Heart right ventricle (tissue), 16 donors: ENCODE measurements at regions not wholly inside any gene's neighbourhood (a gene's known extent, or its start where the extent isn't known, plus 50 kb on each side); places are given as distances from the start of the nearest gene placed in this dataset.

Source experiments
- ATAC-seq, 8 donors: fragments of 200-7000 bp; cut with Tn5 transposase; one replicate each; pipeline ENCODE4 v1.9.1; 2020; ENCODE audit warnings: mild to moderate bottlenecking in 8 of 8, moderate library complexity in 8 of 8, moderate number of reproducible peaks in 1 of 8
- DNase-seq, 2 donors: peaks; one replicate each; pipeline ENCODE4 v3.0.0-alpha.2; 2020
- H3K27ac ChIP-seq, 10 donors: fragments of 200-600 bp; sonication (generic) in 2 of 10; one replicate each; pipeline versions ENCODE4 v1.5.0 to v1.8.0; 2020 to 2022; ENCODE audit warnings: mild to moderate bottlenecking in 3 of 10
- H3K27me3 ChIP-seq, 7 donors: fragments of 200-600 bp; one replicate each; pipeline ENCODE4 v1.8.0; 2021 to 2022; ENCODE audit warnings: mild to moderate bottlenecking in 2 of 7
- H3K36me3 ChIP-seq, 9 donors: fragments of 200-600 bp; sonication (generic) in 1 of 9; one replicate each; pipeline versions ENCODE4 v1.5.0 to v1.8.0; 2020 to 2022; ENCODE audit warnings: mild to moderate bottlenecking in 2 of 9
- H3K4me1 ChIP-seq, 9 donors: fragments of 200-600 bp; sonication (generic) in 1 of 9; one replicate each; pipeline versions ENCODE4 v1.5.0 to v1.8.0; 2020 to 2022; ENCODE audit warnings: mild to moderate bottlenecking in 4 of 9
- H3K4me3 ChIP-seq, 10 donors: fragments of 200-600 bp; sonication (generic) in 2 of 10; one replicate each; pipeline versions ENCODE4 v1.5.0 to v1.8.0; 2020 to 2022; ENCODE audit warnings: mild to moderate bottlenecking in 7 of 10, moderate library complexity in 2 of 10
- H3K9me3 ChIP-seq, 11 donors: fragments of 200-600 bp in 10 of 11; sonication (generic) in 2 of 11; one replicate each; pipeline versions ENCODE4 v1.5.0 to v1.8.0; 2013 to 2022; ENCODE audit warnings: mild to moderate bottlenecking in 2 of 11, control low read depth in 1 of 11, moderate library complexity in 1 of 11
- WGBS, 2 donors: extraction: QIAGEN DNeasy Blood & Tissue Kit; methylation state at CpG; one replicate each; pipeline ENCODE4 v1.1.7; 2013; ENCODE audit warnings: inconsistent platforms in 1 of 2; 5-methylcytosine and 5-hydroxymethylcytosine counted together
- intact Hi-C, 10 donors: fragments of 100-400 bp; cut with DNase I; formaldehyde crosslinking; loops; one replicate each; pipeline versions ENCODE4 v1.11.1 to v1.14.2; 2022
- TF ChIP-seq, protein P1 (sequence below), 9 donors: fragments of 200-600 bp; sonication (generic) in 2 of 9; IDR thresholded peaks; one replicate each; pipeline versions ENCODE4 v1.5.0 to v1.8.0; 2021 to 2022; ENCODE audit warnings: antibody characterized with exemption in 9 of 9, mild to moderate bottlenecking in 5 of 9, moderate library complexity in 1 of 9
- donor health status: Arrhythmogenic right ventricular cardiomyopathy.
- donor health status: ischemic (EF 13 %, LVEDD 7.1; RV severe dilation, severe dysfunction).
- donor health status: healthy with polysubstance abuse.
- donor health status: DM: no; HTN: yes; CAD: no.
- donor health status: DM: no; HTN: no; CAD: no.
- donor health status: ischemic (EF 25% LVEDD 6.9; RV normal size, moderate dysfunction).
- donor health status: ischemic (EF 25% LVEDD 5.7; RV mildly dilated, moderate dysfunction).
- donor health status: healthy.
- donor health status: DM: yes; HTN: yes; CAD: no.
- donor health status: Ischemic cardiomyopathy.
- donor health status: ischemic (EF 35%, LVEDD 5.7; RV mildly dilated, moderate dysfunction).
- donor health status: nonischemic (EF 11% LVEDD 7.7; RV severe dilation, severe dysfunction).
- donor health status: DM: yes; HTN: yes; CAD: no.
- donor health status: PGD.
- donor health status: ischemic (EF 29% LVEDD 5.4; RV normal size, mild dysfunction).
- donor health status: nonischemic (EF 23%, LVEDD 6.1; RV moderate dilation, normal function).

DNA sequence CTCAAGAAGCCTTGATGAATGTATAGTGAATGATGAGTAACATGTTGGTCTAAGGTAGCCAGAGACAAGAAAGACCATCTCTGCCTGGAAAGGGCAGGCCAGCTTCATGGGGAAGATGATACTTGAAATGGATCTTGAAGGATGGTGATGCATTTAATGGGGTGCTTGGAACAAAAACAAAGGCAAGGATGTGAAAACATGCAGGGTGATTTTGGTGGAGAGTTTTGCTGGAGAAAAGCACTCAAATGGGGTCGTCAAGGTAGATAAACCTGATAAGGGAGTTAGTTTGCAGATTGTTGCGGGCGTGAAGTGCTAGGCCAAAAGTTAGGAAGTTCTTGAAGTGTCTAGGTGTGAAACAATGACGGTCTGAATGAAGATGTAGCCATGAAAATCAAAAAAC lies 205.4 kb downstream of the HLX start:
- WGBS, 2 donors = 79 to 83% methylated on average over 4 of the region's 4 CpGs
- H3K4me3 ChIP-seq = no peak overlapping the region
- no peaks in the 10 kb centered on the region for H3K36me3 ChIP-seq
- H3K4me1 ChIP-seq = peaks cover 0 to 3% (median 0%) of the 10 kb centered on the region in 9 donors
- H3K27me3 ChIP-seq = no peaks in the 10 kb centered on the region
- no peaks in the 10 kb centered on the region for H3K9me3 ChIP-seq
- DNase-seq (no peak), ATAC-seq (no peak)
- intact Hi-C loops = no loop called here
- TF ChIP-seq, protein P1, sequence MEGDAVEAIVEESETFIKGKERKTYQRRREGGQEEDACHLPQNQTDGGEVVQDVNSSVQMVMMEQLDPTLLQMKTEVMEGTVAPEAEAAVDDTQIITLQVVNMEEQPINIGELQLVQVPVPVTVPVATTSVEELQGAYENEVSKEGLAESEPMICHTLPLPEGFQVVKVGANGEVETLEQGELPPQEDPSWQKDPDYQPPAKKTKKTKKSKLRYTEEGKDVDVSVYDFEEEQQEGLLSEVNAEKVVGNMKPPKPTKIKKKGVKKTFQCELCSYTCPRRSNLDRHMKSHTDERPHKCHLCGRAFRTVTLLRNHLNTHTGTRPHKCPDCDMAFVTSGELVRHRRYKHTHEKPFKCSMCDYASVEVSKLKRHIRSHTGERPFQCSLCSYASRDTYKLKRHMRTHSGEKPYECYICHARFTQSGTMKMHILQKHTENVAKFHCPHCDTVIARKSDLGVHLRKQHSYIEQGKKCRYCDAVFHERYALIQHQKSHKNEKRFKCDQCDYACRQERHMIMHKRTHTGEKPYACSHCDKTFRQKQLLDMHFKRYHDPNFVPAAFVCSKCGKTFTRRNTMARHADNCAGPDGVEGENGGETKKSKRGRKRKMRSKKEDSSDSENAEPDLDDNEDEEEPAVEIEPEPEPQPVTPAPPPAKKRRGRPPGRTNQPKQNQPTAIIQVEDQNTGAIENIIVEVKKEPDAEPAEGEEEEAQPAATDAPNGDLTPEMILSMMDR (IDR thresholded peaks at IDR 0.05) = no peak
- H3K27ac ChIP-seq = no peak overlapping the region

DNA sequence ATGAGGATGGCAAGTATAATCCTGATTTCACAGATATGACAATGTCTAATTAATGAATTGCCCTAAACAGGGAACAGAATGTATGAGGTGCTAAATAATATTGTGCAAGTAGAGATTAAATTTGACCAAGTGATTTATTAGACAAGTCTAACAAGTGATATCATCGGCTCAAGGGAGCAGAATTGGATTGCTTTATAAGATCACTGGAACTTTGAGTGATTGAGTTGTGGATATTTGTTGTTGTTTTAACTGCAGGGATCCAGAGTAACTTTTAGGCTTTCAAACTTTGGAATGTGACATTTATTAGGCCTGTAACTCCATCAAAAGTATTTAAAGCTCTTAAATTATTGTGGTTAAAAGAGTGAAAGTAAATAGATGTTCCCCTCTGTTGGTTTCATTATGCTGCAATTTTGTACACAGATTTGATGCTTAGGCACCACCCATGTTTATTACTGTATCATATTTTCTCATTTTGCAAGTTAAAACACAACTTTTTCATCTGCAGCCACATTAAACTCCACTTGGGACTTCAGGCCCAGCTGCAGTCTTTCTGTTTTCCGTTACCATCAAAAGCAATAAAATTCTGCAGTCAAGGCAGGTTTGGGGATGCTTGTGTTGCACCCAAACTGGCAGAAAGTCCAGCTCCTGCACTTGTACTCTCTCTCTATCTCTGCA lies 206.6 kb downstream of the HLX start:
- ATAC-seq = no peak

DNA sequence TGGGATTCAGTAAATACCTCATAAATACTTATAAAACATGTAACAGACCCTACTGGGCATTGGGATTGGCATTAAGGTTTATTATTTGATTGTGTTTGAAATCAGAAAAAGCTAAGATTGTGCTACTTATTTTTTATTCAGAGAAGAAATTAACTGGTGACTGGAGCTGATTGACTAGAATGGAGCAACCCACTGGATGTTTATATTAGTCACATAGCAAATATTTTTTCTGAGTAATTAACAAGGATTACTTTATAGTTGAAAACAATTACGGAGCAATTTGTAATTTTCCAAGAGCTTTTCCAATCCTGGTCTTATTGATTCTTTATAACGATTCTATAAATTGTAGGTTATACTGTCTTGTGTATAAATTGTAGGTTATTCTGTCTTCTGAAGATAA lies 208.7 kb downstream of the HLX start:
- ATAC-seq (no peak), DNase-seq (no peak)
- Histone ChIP-seq H3K4me1 (peaks cover 0 to 3% (median 0%) of the 10 kb centered on the region in 9 donors), H3K27ac (no peak overlapping the region), H3K27me3 (no peaks in the 10 kb centered on the region), H3K36me3 (no peaks in the 10 kb centered on the region), H3K9me3 (peaks cover 0 to 4% (median 0%) of the 10 kb centered on the region in 11 donors), H3K4me3 (no peak overlapping the region)
- intact Hi-C loops = no loop called here
- 90 to 94% methylated on average over 2 of the region's 2 CpGs for WGBS, 2 donors
- TF ChIP-seq, protein P1 (IDR thresholded peaks at IDR 0.05) = no peak

More for the DNA sequence above, 206.6 kb downstream of the HLX start:
- Histone ChIP-seq H3K36me3 (no peaks in the 10 kb centered on the region), H3K27ac (peak overlapping the region in 1 of 10 donors; percentile 16), H3K9me3 (no peaks in the 10 kb centered on the region), H3K4me3 (no peak overlapping the region), H3K4me1 (peaks cover 0 to 3% (median 0%) of the 10 kb centered on the region in 9 donors), H3K27me3 (no peaks in the 10 kb centered on the region)
- TF ChIP-seq, protein P1 (IDR thresholded peaks at IDR 0.05) = no peak
- no peak for DNase-seq
- intact Hi-C loops = no loop called here
- 78 to 80% methylated on average over 2 of the region's 2 CpGs for WGBS, 2 donors

DNA sequence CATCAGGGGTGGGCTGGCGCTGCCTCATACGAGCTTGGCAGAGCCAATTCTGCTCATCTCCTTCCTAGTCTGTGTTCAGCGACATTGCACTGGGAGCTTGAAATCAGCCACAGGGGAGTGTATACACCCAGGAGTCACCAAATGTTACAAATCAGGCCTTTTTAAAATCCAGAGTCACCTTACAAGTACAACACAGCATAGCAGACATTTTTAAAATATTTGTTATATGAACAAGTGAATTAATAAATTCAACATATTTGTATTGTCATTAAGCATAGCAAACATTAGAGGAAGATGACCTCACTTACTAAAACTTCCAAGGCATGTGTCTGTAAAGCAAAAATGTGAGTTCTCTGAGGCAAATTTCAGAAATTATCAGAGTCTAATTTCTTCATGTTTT lies 210.0 kb downstream of the HLX start:
- no peak for DNase-seq
- no peak for ATAC-seq
- intact Hi-C loops = no loop called here
- Histone ChIP-seq H3K27me3 (no peaks in the 10 kb centered on the region), H3K36me3 (no peaks in the 10 kb centered on the region), H3K4me3 (no peak overlapping the region), H3K27ac (no peak overlapping the region), H3K9me3 (peaks cover 0 to 4% (median 0%) of the 10 kb centered on the region in 11 donors), H3K4me1 (peaks cover 0 to 10% (median 0%) of the 10 kb centered on the region in 9 donors)
- 89 to 92% methylated on average over 3 of the region's 3 CpGs for WGBS, 2 donors
- TF ChIP-seq, protein P1 (IDR thresholded peaks at IDR 0.05) = no peak
